T-helper 2 cell treated with Interferon-gamma antibody and Interleukin-4, amounts not matched to agents 100 ng/mL and 5 ng/mL, for 36 hours (primary cell): ENCODE measurements at regions not wholly inside any gene's neighbourhood (a gene's known extent, or its start where the extent isn't known, plus 50 kb on each side); places are given as distances from the start of the nearest gene placed in this dataset.

Source experiments
- intact Hi-C: fragments of 100-400 bp; cut with micrococcal nuclease; formaldehyde crosslinking; loops from one replicate; pipeline ENCODE4 v1.15.1; 2023

DNA sequence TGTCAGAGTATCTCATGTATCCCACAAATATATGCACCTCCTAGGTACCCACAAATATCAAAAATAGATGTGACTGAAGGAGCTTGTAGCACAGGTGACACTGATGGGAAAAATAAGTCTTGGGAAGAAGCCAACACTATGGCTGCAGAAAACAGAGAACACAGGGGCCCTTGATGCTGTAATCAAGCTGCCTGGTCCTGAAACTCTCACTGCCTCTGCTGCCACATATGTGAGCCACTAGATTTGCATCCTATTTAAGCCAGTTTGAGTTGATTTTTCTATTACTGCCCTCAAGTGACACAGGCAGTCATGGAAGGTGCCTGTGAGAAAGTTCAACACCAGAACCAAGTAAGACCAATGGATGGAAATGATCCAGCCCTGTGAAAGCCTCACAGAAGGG lies 720.8 kb downstream of the UQCRFS1 start:
- intact Hi-C loops: no loop called here

- intact Hi-C loops: no loop called here
These were observed 723.2 kb downstream of the UQCRFS1 start for GRCh38 chr19:28489776-28490175.

DNA sequence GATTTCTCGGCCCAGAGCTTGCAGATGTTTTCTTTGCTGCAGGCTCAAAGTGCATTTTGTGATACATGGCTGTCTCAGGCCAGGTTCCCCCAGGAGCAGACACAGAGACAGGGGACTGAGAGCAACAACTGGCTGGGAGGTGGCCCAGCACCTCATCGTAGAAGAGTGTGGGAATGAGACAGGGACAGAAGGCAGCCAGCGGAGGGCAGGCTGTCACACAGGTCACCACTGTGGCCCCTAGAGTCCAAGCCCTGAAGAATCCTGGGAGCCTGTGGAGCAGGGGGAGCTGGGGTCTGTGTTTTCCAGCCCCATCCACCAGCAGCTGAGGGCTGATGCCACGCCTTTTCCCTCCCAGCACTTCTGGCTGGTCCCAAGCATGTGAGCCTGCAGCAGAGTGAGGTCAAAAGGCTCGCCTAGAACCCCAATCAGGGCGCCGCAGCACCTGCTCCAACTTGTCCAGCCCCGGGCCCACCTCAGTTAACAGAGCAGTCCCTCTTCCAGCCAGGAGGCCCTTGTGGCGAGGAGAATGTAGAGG lies 723.8 kb downstream of the UQCRFS1 start:
- intact Hi-C loops: no loop called here

GRCh38 chr19:28487999-28488398 lies 725.0 kb downstream of the UQCRFS1 start:
- intact Hi-C loops: no loop called here

GRCh38 chr19:28486926-28487325 lies 726.0 kb downstream of the UQCRFS1 start:
- intact Hi-C loops: no loop called here

DNA sequence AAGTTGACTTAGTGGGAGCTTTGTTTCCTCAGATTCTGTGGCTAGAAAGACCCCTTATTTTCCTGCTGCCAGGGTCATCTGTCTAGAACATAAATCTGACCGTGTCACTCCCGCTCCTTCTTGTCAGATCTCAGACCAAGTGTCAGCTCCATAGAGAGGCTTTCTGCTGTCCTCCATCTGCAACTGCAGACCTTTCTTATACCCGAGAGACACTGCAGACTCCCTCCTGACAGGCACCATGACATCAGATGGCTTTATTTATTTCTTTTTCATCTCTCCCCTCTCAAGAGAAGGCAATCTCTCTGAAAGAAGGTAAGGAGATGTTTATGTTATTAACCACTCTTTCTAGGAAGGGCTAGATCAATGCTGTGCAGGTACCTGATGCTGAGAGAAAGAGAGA lies 726.5 kb downstream of the UQCRFS1 start:
- intact Hi-C loops: no loop called here

GRCh38 chr19:28485292-28485691 lies 727.7 kb downstream of the UQCRFS1 start:
- intact Hi-C loops: no loop called here

DNA sequence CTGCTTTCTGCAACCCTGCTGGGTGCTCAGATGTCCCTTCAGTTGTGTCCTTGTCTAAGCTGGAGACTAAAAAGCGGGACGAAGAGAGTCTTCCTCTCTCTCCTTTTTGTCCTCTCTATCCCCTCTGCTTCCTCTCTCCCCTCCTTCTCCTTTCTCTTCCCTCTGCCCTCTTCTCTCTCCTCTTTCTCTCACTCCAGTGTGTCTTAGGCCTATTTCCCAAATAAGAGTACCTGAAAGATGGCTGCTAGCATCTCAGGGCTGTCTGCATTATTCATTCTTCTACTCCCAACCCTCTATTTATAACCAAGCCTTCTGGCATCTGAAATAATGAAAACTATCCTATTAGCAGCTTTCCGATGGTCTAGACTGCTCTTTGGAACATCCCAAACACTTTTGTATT lies 729.8 kb downstream of the UQCRFS1 start:
- intact Hi-C loops: no loop called here

- intact Hi-C loops: no loop called here
These were observed 730.7 kb downstream of the UQCRFS1 start for GRCh38 chr19:28482221-28482620.

GRCh38 chr19:28481674-28482073 lies 731.3 kb downstream of the UQCRFS1 start:
- intact Hi-C loops: no loop called here

DNA sequence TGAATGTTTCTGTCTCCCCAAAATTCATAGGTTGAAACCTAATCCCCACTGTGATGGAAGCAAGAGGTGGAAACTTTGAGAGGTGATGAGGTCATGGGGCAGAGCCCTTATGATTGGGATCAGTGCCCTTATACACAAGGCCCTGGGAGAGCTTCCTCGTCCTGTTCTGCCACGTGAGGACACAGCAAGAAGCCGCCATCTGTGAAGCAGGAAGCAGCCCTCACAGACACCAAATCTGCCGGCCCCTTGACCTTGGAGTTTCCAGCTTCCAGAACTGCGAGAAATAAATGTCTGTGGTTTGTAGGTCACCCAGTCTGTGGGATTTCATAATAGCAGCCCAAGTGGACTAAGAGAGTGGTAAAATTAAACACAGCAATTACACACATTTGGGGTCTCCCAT lies 737.4 kb downstream of the UQCRFS1 start:
- intact Hi-C loops: no loop called here

DNA sequence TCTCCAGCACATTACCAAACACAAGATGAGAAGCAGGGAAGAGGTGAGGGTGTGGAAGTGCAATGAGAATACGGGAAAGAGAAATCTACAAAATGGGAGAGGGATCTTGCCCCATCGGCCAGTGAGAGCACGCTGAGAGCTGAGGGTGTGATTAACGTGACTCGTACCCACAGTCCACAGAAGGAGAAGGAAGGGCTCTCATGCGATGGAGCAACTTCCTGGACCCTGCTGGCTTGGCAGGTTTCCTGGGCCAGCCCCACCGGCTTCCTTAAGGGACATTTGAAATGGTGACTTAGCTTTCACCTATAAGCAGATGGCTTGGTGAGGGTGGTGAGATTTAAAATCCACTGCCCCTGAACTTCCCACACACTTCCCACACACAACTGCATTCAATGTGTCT lies 740.1 kb downstream of the UQCRFS1 start:
- intact Hi-C loops: no loop called here

DNA sequence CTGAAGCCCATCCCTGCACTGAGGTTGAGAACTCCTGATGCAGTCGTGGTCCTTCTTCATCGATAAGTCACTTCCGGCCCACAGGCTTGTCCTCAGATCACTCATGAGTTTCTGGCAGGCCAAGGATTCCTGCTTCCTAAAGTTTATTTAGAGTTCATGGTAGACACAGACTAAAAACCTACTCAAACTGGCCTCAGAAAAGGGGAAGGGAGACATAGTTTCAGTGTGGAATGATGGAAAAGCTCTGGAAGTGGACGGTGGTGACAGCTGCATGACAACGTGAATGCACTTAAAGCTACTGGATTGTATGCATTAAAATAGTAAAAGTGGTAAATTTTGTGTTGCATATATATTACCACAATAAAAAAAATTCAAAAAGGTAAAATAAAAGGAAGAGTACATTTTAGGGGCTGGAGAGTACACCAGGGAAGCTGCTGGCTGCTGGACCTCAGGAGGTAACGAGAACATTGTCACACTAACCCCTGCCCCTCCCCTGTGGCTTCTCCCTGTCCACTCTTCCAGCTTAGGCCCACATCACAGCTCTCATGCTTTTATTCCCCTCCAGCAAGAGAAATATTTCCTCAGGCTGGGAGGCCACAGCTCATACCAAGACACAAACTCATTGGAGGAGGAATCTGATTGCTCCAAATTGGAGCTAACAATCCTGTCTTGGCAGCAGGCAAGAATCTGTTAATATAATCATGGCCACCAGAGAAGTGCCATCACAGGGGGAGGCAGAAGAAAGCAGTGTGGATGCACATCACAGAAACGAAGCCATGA lies 741.0 kb downstream of the UQCRFS1 start:
- intact Hi-C loops: no loop called here

- intact Hi-C loops: no loop called here
These were observed 743.4 kb downstream of the UQCRFS1 start for GRCh38 chr19:28469544-28469943.

DNA sequence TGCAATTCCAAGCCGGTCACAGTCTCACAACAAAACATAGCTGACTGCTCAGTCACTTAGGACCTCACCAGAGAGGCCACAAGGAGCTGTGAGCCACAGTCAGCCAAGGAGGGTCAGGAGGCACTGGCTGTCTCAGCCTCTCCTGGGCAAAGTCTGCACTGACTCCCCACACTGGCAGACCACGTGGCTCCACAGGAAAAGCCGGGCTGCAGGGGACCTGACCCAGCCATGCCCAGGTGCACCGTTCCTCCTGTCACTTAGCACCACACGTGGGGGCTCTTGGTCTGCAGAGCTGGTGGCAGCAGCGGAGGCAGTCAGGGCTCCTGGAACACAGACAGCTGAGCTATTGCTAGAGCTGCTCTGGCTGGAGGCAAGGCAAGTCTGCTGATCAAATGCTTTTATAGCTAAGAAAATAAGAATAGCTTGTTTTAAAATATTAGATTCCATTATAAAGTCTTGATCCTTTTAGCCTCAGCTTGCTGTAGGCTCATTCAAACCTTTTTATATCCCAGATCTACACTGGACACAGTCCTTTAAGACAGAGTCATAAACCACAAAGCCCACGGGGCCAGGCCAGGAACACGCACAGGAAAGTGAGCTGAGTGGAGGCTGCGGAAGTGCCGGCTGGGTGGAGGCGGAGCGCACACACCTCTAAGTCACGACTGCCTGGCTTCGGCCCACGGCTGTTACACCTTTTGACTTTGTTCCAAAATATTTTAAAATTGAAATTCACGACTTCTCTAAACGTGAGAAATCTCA lies 744.1 kb downstream of the UQCRFS1 start:
- intact Hi-C loops: no loop called here

- intact Hi-C loops: loop anchor here (1.0 kb wide), 1 partner anchor 167 kb away; no protein-coding TSS in a partner anchor
These were observed 746.6 kb downstream of the UQCRFS1 start for GRCh38 chr19:28466107-28467045.

GRCh38 chr19:28465371-28466086 lies 747.4 kb downstream of the UQCRFS1 start:
- intact Hi-C loops: loop anchor here (1.0 kb wide), 1 partner anchor 168 kb away; no protein-coding TSS in a partner anchor

- intact Hi-C loops: no loop called here
These were observed 749.4 kb downstream of the UQCRFS1 start for GRCh38 chr19:28463493-28464053.

DNA sequence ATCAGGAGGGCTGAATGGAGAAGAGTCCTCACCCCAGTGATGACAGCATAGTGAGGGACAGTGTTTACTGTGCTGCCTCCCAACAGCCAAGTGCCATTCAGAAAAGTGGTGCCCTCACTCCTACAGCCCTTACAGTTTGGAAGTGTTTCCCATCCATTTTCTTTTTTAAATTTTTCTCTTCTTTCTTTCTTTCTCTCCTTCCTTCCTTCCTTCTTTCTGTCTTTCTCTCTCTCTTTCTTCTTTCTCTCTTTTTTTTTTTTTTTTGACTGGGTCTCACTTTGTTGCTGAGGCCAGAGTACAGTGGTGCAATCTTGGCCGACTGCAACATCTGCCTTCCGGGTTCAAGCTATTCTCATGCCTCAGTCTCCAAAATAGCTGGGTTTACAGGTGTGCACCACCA lies 755.3 kb downstream of the UQCRFS1 start:
- intact Hi-C loops: no loop called here

GRCh38 chr19:28456708-28457320 lies 756.1 kb downstream of the UQCRFS1 start:
- intact Hi-C loops: no loop called here
